Mesenchymal stem cell (in vitro differentiated cells and primary cell): ENCODE measurements at regions not wholly inside any gene's neighbourhood (a gene's known extent, or its start where the extent isn't known, plus 50 kb on each side); places are given as distances from the start of the nearest gene placed in this dataset.
A peak's percentile ranks its signal among the peaks of the same experiment; 100 is the strongest.

Source experiments
- DNase-seq: peaks from one replicate; pipeline ENCODE4 v3.0.0-alpha.2; 2013
- H2AFZ ChIP-seq: one replicate; pipeline ENCODE4 v1.6.1; 2013; ENCODE audit warnings: low read depth, mild to moderate bottlenecking, control low read depth, inconsistent platforms, low read length, moderate library complexity
- H2AK5ac ChIP-seq: 2 replicates; pipeline ENCODE4 v1.6.1; 2013; ENCODE audit warnings: low read length, moderate library complexity, mild to moderate bottlenecking, inconsistent platforms; ENCODE audit not compliant: severe bottlenecking
- H2BK120ac ChIP-seq: one replicate; pipeline ENCODE4 v1.6.1; 2013; ENCODE audit warnings: low read depth, mild to moderate bottlenecking, inconsistent platforms, low read length, moderate library complexity
- H2BK12ac ChIP-seq, 2 experiments: one replicate each; pipeline ENCODE4 v1.6.1; 2013; ENCODE audit warnings: inconsistent platforms in 2 of 2, low read length in 2 of 2, mild to moderate bottlenecking in 2 of 2, moderate library complexity in 2 of 2, control low read depth in 1 of 2
- H2BK15ac ChIP-seq: one replicate; pipeline ENCODE4 v1.6.1; 2013; ENCODE audit warnings: mild to moderate bottlenecking, low read depth, inconsistent platforms; ENCODE audit not compliant: poor library complexity, severe bottlenecking
- H2BK5ac ChIP-seq: 2 replicates; pipeline ENCODE4 v1.6.1; 2013; ENCODE audit warnings: low read depth, mild to moderate bottlenecking, low read length, control low read depth, inconsistent platforms; ENCODE audit not compliant: poor library complexity, severe bottlenecking
- H3K14ac ChIP-seq, 2 experiments: one replicate each; pipeline ENCODE4 v1.6.1; 2013; ENCODE audit warnings: inconsistent platforms in 2 of 2, low read length in 2 of 2, control low read depth in 1 of 2, mild to moderate bottlenecking in 1 of 2, moderate library complexity in 1 of 2
- H3K18ac ChIP-seq, 2 experiments: one replicate each; pipeline ENCODE4 v1.6.1; 2013; ENCODE audit warnings: inconsistent platforms in 2 of 2, low read length in 2 of 2, control low read depth in 1 of 2, low read depth in 1 of 2, mild to moderate bottlenecking in 1 of 2
- H3K23ac ChIP-seq, 2 experiments: one replicate each; pipeline ENCODE4 v1.6.1; 2013; ENCODE audit warnings: inconsistent platforms in 2 of 2, low read length in 2 of 2, mild to moderate bottlenecking in 2 of 2, moderate library complexity in 2 of 2, control low read depth in 1 of 2
- H3K27ac ChIP-seq: 2 replicates; pipeline ENCODE4 v1.5.1; 2013; ENCODE audit warnings: mild to moderate bottlenecking, moderate library complexity, low read length, control low read depth, inconsistent platforms; ENCODE audit not compliant: poor library complexity, severe bottlenecking
- H3K27me3 ChIP-seq, 2 experiments: 2 replicates each; pipeline versions ENCODE4 v1.6.1 to v1.7.0; 2013; ENCODE audit warnings: low read length in 2 of 2, mild to moderate bottlenecking in 2 of 2, moderate library complexity in 2 of 2, control low read depth in 1 of 2, inconsistent platforms in 1 of 2; ENCODE audit not compliant: control insufficient read depth in 1 of 2, insufficient read depth in 1 of 2
- H3K36me3 ChIP-seq, 2 experiments: 2 replicates each; pipeline versions ENCODE4 v1.6.1 to v1.7.0; 2013; ENCODE audit warnings: low read length in 2 of 2, control low read depth in 1 of 2, inconsistent platforms in 1 of 2, low read depth in 1 of 2, mild to moderate bottlenecking in 1 of 2; ENCODE audit not compliant: insufficient read depth in 2 of 2, control insufficient read depth in 1 of 2
- H3K4ac ChIP-seq, 2 experiments: one replicate each; pipeline ENCODE4 v1.6.1; 2013; ENCODE audit warnings: inconsistent platforms in 2 of 2, low read length in 2 of 2, mild to moderate bottlenecking in 2 of 2, moderate library complexity in 2 of 2, control low read depth in 1 of 2, low read depth in 1 of 2
- H3K4me1 ChIP-seq: 2 replicates; pipeline ENCODE4 v1.6.1; 2013; ENCODE audit warnings: low read depth, low read length, control low read depth; ENCODE audit not compliant: control insufficient read depth, insufficient read depth
- H3K4me2 ChIP-seq: 2 replicates; pipeline ENCODE4 v1.6.1; 2013; ENCODE audit warnings: low read length, mild to moderate bottlenecking, inconsistent platforms; ENCODE audit not compliant: poor library complexity, severe bottlenecking
- H3K4me3 ChIP-seq, 2 experiments: 2 replicates each; pipeline versions ENCODE4 v1.5.1 to v1.7.0; 2013; ENCODE audit warnings: low read length in 2 of 2, mild to moderate bottlenecking in 2 of 2, control low read depth in 1 of 2, low read depth in 1 of 2; ENCODE audit not compliant: insufficient read depth in 1 of 2
- H3K79me1 ChIP-seq: replicated peaks from 2 replicates; pipeline ENCODE4 v1.6.1; 2013; ENCODE audit warnings: mild to moderate bottlenecking, control low read depth, low read length, inconsistent platforms; ENCODE audit not compliant: poor library complexity, severe bottlenecking
- H3K9ac ChIP-seq: 2 replicates; pipeline ENCODE4 v1.7.0; 2013; ENCODE audit warnings: mild to moderate bottlenecking, low read length, moderate library complexity
- H3K9me3 ChIP-seq: 2 replicates; pipeline ENCODE4 v1.7.0; 2013; ENCODE audit warnings: mild to moderate bottlenecking, low read length; ENCODE audit not compliant: control insufficient read depth
- H4K8ac ChIP-seq: one replicate; pipeline ENCODE4 v1.6.1; 2013; ENCODE audit warnings: inconsistent platforms, mild to moderate bottlenecking, low read length, moderate library complexity
- H4K91ac ChIP-seq: one replicate; pipeline ENCODE4 v1.6.1; 2013; ENCODE audit warnings: mild to moderate bottlenecking, low read length, inconsistent platforms
- WGBS: methylation state at CpG from one replicate; pipeline ENCODE4 v1.1.7; 2013; ENCODE audit warnings: mixed read lengths; 5-methylcytosine and 5-hydroxymethylcytosine counted together

DNA sequence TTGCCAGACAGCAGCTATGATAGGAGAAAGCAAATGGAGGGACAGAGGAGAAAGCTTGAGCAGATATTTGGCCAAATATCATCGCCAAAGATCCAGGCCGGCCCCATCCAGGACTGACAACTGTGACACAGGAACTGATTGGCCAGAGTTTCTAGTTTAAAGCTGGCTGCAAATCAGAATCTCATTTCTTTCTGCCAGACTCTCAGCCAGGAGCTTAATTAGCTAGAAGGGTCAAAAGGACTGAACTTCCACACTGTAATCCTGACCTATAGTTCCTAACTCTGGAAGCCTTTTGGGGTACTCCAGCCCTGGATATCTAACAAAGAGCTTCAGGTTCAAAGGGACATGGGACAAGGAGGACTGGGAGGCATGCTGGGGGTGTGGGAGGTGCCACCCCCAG, 106.7 kb upstream of the GNG12 start:
- Histone ChIP-seq H3K79me1 (no peaks in the 10 kb centered on the region), H4K91ac (no peak overlapping the region), H3K4me3 (no peak overlapping the region), H2BK5ac (no peak overlapping the region), H3K4me2 (no peak overlapping the region), H3K36me3 (no peaks in the 10 kb centered on the region), H3K27ac (no peak overlapping the region), H3K9ac (no peak overlapping the region), H3K4me1 (peaks cover 3% of the 10 kb centered on the region), H2BK15ac (peak overlapping the region; percentile 30), H3K9me3 (no peaks in the 10 kb centered on the region), H3K23ac (no peak overlapping the region), H2AK5ac (no peak overlapping the region), H3K4ac (no peak overlapping the region), H3K18ac (no peak overlapping the region), H2BK120ac (no peak overlapping the region), H3K14ac (no peak overlapping the region), H2AFZ (peak overlapping the region; percentile 31), H2BK12ac (no peak overlapping the region), H4K8ac (no peak overlapping the region), H3K27me3 (no peaks in the 10 kb centered on the region)
- WGBS: 96% methylated on average over 2 of the region's 2 CpGs
- DNase-seq: no peak

GRCh38 chr1:67939186-67939743, 106.0 kb upstream of the GNG12 start:
- no peak overlapping the region for H3K14ac ChIP-seq
- no peak overlapping the region for H2AK5ac ChIP-seq
- H3K4me2 ChIP-seq: no peak overlapping the region
- H3K27ac ChIP-seq: no peak overlapping the region
- peaks cover 3% of the 10 kb centered on the region for H3K4me1 ChIP-seq
- H2BK12ac ChIP-seq: no peak overlapping the region
- no peak overlapping the region for H3K18ac ChIP-seq
- H3K36me3 ChIP-seq: no peaks in the 10 kb centered on the region
- WGBS: 40% methylated on average over 5 of the region's 5 CpGs
- H3K9me3 ChIP-seq: no peaks in the 10 kb centered on the region
- no peak overlapping the region for H3K4me3 ChIP-seq
- DNase-seq: no peak
- no peak overlapping the region for H2BK120ac ChIP-seq
- H4K8ac ChIP-seq: no peak overlapping the region
- no peak overlapping the region for H2BK5ac ChIP-seq
- no peak overlapping the region for H3K23ac ChIP-seq
- no peak overlapping the region for H2AFZ ChIP-seq
- H3K27me3 ChIP-seq: no peaks in the 10 kb centered on the region
- H3K4ac ChIP-seq: no peak overlapping the region
- H3K79me1 ChIP-seq: no peaks in the 10 kb centered on the region
- no peak overlapping the region for H3K9ac ChIP-seq
- no peak overlapping the region for H4K91ac ChIP-seq
- no peak overlapping the region for H2BK15ac ChIP-seq

DNA sequence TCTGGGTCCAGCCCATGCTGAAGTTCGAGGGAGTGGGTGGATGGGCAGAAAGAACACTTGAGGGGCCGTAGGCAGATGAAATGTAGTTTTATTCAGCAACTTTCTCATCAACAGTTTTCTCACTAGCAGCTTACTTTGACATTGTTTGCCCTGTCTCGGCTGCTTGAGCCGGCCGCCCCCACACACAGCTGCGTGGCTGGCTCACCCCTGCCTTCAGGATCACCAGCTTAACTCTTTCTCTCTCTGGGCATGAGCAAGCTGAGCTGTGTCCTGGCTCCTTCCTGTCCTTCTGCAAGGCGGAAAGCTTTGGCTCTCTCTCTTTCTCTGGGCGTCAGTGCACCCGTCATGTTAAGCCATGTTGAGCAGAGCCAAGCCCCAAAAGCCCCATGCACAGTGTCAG, 104.4 kb upstream of the GNG12 start:
- no peak overlapping the region for H3K4me2 ChIP-seq
- no peak overlapping the region for H4K8ac ChIP-seq
- H2AK5ac ChIP-seq: no peak overlapping the region
- H3K9ac ChIP-seq: peak overlapping the region; percentile 16
- no peak overlapping the region for H2BK12ac ChIP-seq
- H3K79me1 ChIP-seq: no peaks in the 10 kb centered on the region
- no peaks in the 10 kb centered on the region for H3K36me3 ChIP-seq
- H3K4me1 ChIP-seq: peaks cover 3% of the 10 kb centered on the region
- no peak overlapping the region for H3K27ac ChIP-seq
- H2BK5ac ChIP-seq: no peak overlapping the region
- H3K14ac ChIP-seq: no peak overlapping the region
- H3K9me3 ChIP-seq: no peaks in the 10 kb centered on the region
- H3K18ac ChIP-seq: no peak overlapping the region
- DNase-seq: no peak
- H2BK15ac ChIP-seq: no peak overlapping the region
- no peak overlapping the region for H2AFZ ChIP-seq
- H3K4ac ChIP-seq: no peak overlapping the region
- no peak overlapping the region for H2BK120ac ChIP-seq
- 66% methylated on average over 8 of the region's 9 CpGs for WGBS
- H3K27me3 ChIP-seq: no peaks in the 10 kb centered on the region
- no peak overlapping the region for H4K91ac ChIP-seq
- no peak overlapping the region for H3K4me3 ChIP-seq
- no peak overlapping the region for H3K23ac ChIP-seq

- Histone ChIP-seq H3K9ac (no peak overlapping the region), H2BK5ac (no peak overlapping the region), H2BK120ac (no peak overlapping the region), H3K4me3 (no peak overlapping the region), H3K9me3 (no peaks in the 10 kb centered on the region), H4K91ac (no peak overlapping the region), H3K36me3 (no peaks in the 10 kb centered on the region), H2AFZ (no peak overlapping the region), H3K4ac (peak overlapping the region in 1 of 2 experiments; percentile 12), H3K14ac (no peak overlapping the region), H3K27me3 (no peaks in the 10 kb centered on the region), H3K4me2 (no peak overlapping the region), H3K79me1 (no peaks in the 10 kb centered on the region), H3K18ac (no peak overlapping the region), H4K8ac (no peak overlapping the region), H3K27ac (no peak overlapping the region), H2AK5ac (no peak overlapping the region), H2BK12ac (no peak overlapping the region), H3K23ac (no peak overlapping the region), H3K4me1 (peaks cover 3% of the 10 kb centered on the region), H2BK15ac (no peak overlapping the region)
- no peak for DNase-seq
- WGBS: 94% methylated on average over 2 of the region's 3 CpGs
Observed at GRCh38 chr1:67937010-67937409, 103.7 kb upstream of the GNG12 start.
